GM12891 (cell line): ENCODE measurements at regions not wholly inside any gene's neighbourhood (a gene's known extent, or its start where the extent isn't known, plus 50 kb on each side); places are given as distances from the start of the nearest gene placed in this dataset.

Experiments
- POLR2A ChIP-seq: IDR thresholded peaks from 2 replicates; pipeline ENCODE4 v1.6.1; 2011; ENCODE audit warnings: low read depth, low read length, control low read depth
- POLR2AphosphoS5 ChIP-seq: IDR thresholded peaks from 2 replicates; pipeline ENCODE4 v1.6.1; 2011; ENCODE audit warnings: low read depth, low read length, control low read depth
- POU2F2 ChIP-seq: IDR thresholded peaks from 2 replicates; pipeline ENCODE4 v1.6.1; 2011; ENCODE audit warnings: low read depth, mild to moderate bottlenecking, control low read depth, low read length, moderate library complexity
- SPI1 ChIP-seq: IDR thresholded peaks from 2 replicates; pipeline ENCODE4 v1.6.1; 2011; ENCODE audit warnings: low read depth, low read length, control low read depth
- TAF1 ChIP-seq: IDR thresholded peaks from 2 replicates; pipeline ENCODE4 v1.6.1; 2011; ENCODE audit warnings: low read depth, low read length, control low read depth

- TF ChIP-seq POLR2A (no peak), POLR2AphosphoS5 (no peak), TAF1 (no peak), SPI1 (no peak), POU2F2 (no peak)
Measured at GRCh38 chr17:34182036-34182803, 72.9 kb upstream of the CCL2 start.
